IMR-90 (cell line): ENCODE measurements at regions not wholly inside any gene's neighbourhood (a gene's known extent, or its start where the extent isn't known, plus 50 kb on each side); places are given as distances from the start of the nearest gene placed in this dataset.

Source experiments
- ATAC-seq: fragments of 200-7000 bp; cut with Tn5 transposase; 2 replicates; pipeline ENCODE4 v1.9.1; 2020; ENCODE audit warnings: low read depth, mild to moderate bottlenecking, moderate library complexity
- BruUV-seq: library from RNA; stranded (reverse); fragments of 400-500 nt; replicated peaks from 2 replicates; lab custom pipeline; 2021; lab: Mats Ljungman, UMichigan
- CTCF ChIA-PET: fragments of 300-600 bp; formaldehyde crosslinking; extraction: SDS; loops from one replicate; lab custom pipeline; 2021; ENCODE audit warnings: antibody characterized with exemption; lab: Yijun Ruan, JAX
- POLR2A ChIA-PET: fragments of 300-600 bp; sonication (Branson Sonifier 250); formaldehyde crosslinking; loops from one replicate; lab custom pipeline; 2022; ENCODE audit warnings: antibody characterized with exemption; ENCODE audit not compliant: unreplicated experiment; lab: Charles Lee
- DNase-seq: peaks from one replicate; pipeline ENCODE4 v3.0.0; 2013
- H2AFZ ChIP-seq: replicated peaks from 2 replicates; pipeline ENCODE3; 2013; ENCODE audit warnings: low read length, mild to moderate bottlenecking; ENCODE audit not compliant: poor library complexity
- H2AK5ac ChIP-seq: 2 replicates; pipeline ENCODE4 v1.6.1; 2013; ENCODE audit warnings: low read depth, low read length, inconsistent platforms
- H2AK9ac ChIP-seq: replicated peaks from 2 replicates; pipeline ENCODE3; 2013; ENCODE audit warnings: mild to moderate bottlenecking, low read depth, low read length, moderate library complexity; ENCODE audit not compliant: poor library complexity
- H2BK120ac ChIP-seq: 2 replicates; pipeline ENCODE4 v1.6.1; 2013; ENCODE audit warnings: low read depth, low read length, inconsistent platforms
- H2BK15ac ChIP-seq: 3 replicates; pipeline ENCODE4 v1.6.1; 2013; ENCODE audit warnings: low read depth, low read length, inconsistent platforms
- H2BK20ac ChIP-seq: 2 replicates; pipeline ENCODE4 v1.6.1; 2013; ENCODE audit warnings: low read depth, mild to moderate bottlenecking, inconsistent platforms, low read length, moderate library complexity
- H2BK5ac ChIP-seq: 2 replicates; pipeline ENCODE4 v1.6.1; 2013; ENCODE audit warnings: mild to moderate bottlenecking, low read depth, low read length, inconsistent platforms; ENCODE audit not compliant: poor library complexity, severe bottlenecking
- H3K14ac ChIP-seq: replicated peaks from 2 replicates; pipeline ENCODE4 v1.6.1; 2013; ENCODE audit warnings: low read depth, low read length, inconsistent platforms
- H3K18ac ChIP-seq: 2 replicates; pipeline ENCODE4 v1.6.1; 2013; ENCODE audit warnings: low read depth, low read length, control low read depth
- H3K23ac ChIP-seq: 2 replicates; pipeline ENCODE4 v1.6.1; 2013; ENCODE audit warnings: low read depth, low read length, inconsistent platforms
- H3K27ac ChIP-seq: 2 replicates; pipeline ENCODE4 v1.5.1; 2013; ENCODE audit warnings: mild to moderate bottlenecking, control low read depth, low read length; ENCODE audit not compliant: insufficient read depth
- H3K27me3 ChIP-seq: 2 replicates; pipeline ENCODE4 v1.6.1; 2013; ENCODE audit warnings: low read length; ENCODE audit not compliant: control insufficient read depth, insufficient read depth
- H3K36me3 ChIP-seq: 2 replicates; pipeline ENCODE4 v1.6.1; 2013; ENCODE audit warnings: low read length, mixed read lengths; ENCODE audit not compliant: control insufficient read depth, insufficient read depth
- H3K4ac ChIP-seq: 2 replicates; pipeline ENCODE4 v1.6.1; 2013; ENCODE audit warnings: low read depth, low read length, inconsistent platforms
- H3K4me1 ChIP-seq: 2 replicates; pipeline ENCODE4 v1.6.1; 2013; ENCODE audit warnings: low read length, mixed read lengths; ENCODE audit not compliant: control insufficient read depth, insufficient read depth
- H3K4me2 ChIP-seq: 2 replicates; pipeline ENCODE4 v1.6.1; 2013; ENCODE audit warnings: low read depth, mild to moderate bottlenecking, control low read depth, low read length, moderate library complexity
- H3K4me3 ChIP-seq: 2 replicates; pipeline ENCODE4 v1.5.1; 2013; ENCODE audit warnings: low read depth, mild to moderate bottlenecking, control low read depth, low read length, moderate library complexity; ENCODE audit not compliant: insufficient read depth
- H3K56ac ChIP-seq: 2 replicates; pipeline ENCODE4 v1.6.1; 2013; ENCODE audit warnings: low read length, inconsistent platforms; ENCODE audit not compliant: insufficient read depth; ENCODE audit errors: extremely low read depth
- H3K79me1 ChIP-seq, 2 experiments: 2 replicates each; pipeline ENCODE4 v1.6.1; 2013; ENCODE audit warnings: low read length in 2 of 2, inconsistent platforms in 1 of 2, low read depth in 1 of 2
- H3K9ac ChIP-seq: 2 replicates; pipeline ENCODE4 v1.6.1; 2013; ENCODE audit warnings: low read depth, low read length, control low read depth
- H3K9me1 ChIP-seq: 2 replicates; pipeline ENCODE4 v1.6.1; 2013; ENCODE audit warnings: low read length, inconsistent platforms; ENCODE audit not compliant: insufficient read depth
- H3K9me3 ChIP-seq: 2 replicates; pipeline ENCODE4 v1.6.1; 2013; ENCODE audit warnings: low read length; ENCODE audit not compliant: control insufficient read depth, insufficient read depth
- H4K20me1 ChIP-seq: 2 replicates; pipeline ENCODE4 v1.6.1; 2013; ENCODE audit warnings: low read length, inconsistent platforms; ENCODE audit not compliant: insufficient read depth
- H4K5ac ChIP-seq: 2 replicates; pipeline ENCODE4 v1.6.1; 2013; ENCODE audit warnings: mild to moderate bottlenecking, low read depth, low read length, control low read depth
- H4K8ac ChIP-seq, 2 experiments: 2 replicates each; pipeline ENCODE4 v1.6.1; 2013; ENCODE audit warnings: low read depth in 2 of 2, low read length in 2 of 2, control low read depth in 1 of 2, inconsistent platforms in 1 of 2
- H4K91ac ChIP-seq: 2 replicates; pipeline ENCODE4 v1.6.1; 2013; ENCODE audit warnings: low read depth, low read length, inconsistent platforms; ENCODE audit not compliant: insufficient read depth
- BHLHE40 ChIP-seq: fragments of 150-350 bp; IDR thresholded peaks from 2 replicates; pipeline ENCODE4 v1.6.1; 2016; ENCODE audit warnings: mild to moderate bottlenecking, low read depth, low read length
- CHD1 ChIP-seq: IDR thresholded peaks from 2 replicates; pipeline ENCODE4 v1.6.1; 2012; ENCODE audit warnings: low read depth, low read length, improper control_type of control experiment
- FOS ChIP-seq: fragments of 150-350 bp; IDR thresholded peaks from 2 replicates; pipeline ENCODE4 v1.6.1; 2016; ENCODE audit warnings: low read depth, low read length
- MAFK ChIP-seq: IDR thresholded peaks from 2 replicates; pipeline ENCODE4 v1.6.1; 2012; ENCODE audit warnings: low read depth, low read length, improper control_type of control experiment
- MAZ ChIP-seq: IDR thresholded peaks from 2 replicates; pipeline ENCODE4 v1.6.1; 2012; ENCODE audit warnings: low read depth, mild to moderate bottlenecking, low read length, improper control_type of control experiment, moderate library complexity, borderline replicate concordance
- MXI1 ChIP-seq: IDR thresholded peaks from 2 replicates; pipeline ENCODE4 v1.6.1; 2012; ENCODE audit warnings: low read depth, mild to moderate bottlenecking, low read length, moderate library complexity, borderline replicate concordance
- POLR2A ChIP-seq: IDR thresholded peaks from 2 replicates; pipeline ENCODE4 v1.6.1; 2012; ENCODE audit warnings: mild to moderate bottlenecking, low read depth, low read length
- RAD21 ChIP-seq: IDR thresholded peaks from 2 replicates; pipeline ENCODE4 v1.6.1; 2012; ENCODE audit warnings: low read length, improper control_type of control experiment
- RCOR1 ChIP-seq: IDR thresholded peaks from 2 replicates; pipeline ENCODE4 v1.6.1; 2012; ENCODE audit warnings: mild to moderate bottlenecking, low read length, improper control_type of control experiment; ENCODE audit not compliant: insufficient replicate concordance
- RFX5 ChIP-seq: IDR thresholded peaks from 2 replicates; pipeline ENCODE4 v1.8.0; 2012; ENCODE audit warnings: low read depth, mild to moderate bottlenecking, low read length, moderate library complexity
- SMC3 ChIP-seq: fragments of 150-350 bp; IDR thresholded peaks from 2 replicates; pipeline ENCODE4 v1.6.1; 2016; ENCODE audit warnings: low read depth, mild to moderate bottlenecking, antibody characterized with exemption, low read length, moderate library complexity
- WGBS, 2 experiments: methylation state at CpG; one replicate each; pipeline versions ENCODE4 v1.1.5 to v1.1.7; 2013; ENCODE audit warnings: missing lambda C conversion rate in 2 of 2; ENCODE audit not compliant: insufficient read length in 1 of 2; ENCODE audit errors: extremely low coverage in 2 of 2; 5-methylcytosine and 5-hydroxymethylcytosine counted together
- dilution Hi-C: fragments of 300-500 bp; cut with HindIII; formaldehyde crosslinking; loops from one replicate; pipeline ENCODE4 v1.14.3; 2018; ENCODE audit warnings: low sequenced_read_pairs; ENCODE audit not compliant: unreplicated experiment
- in situ Hi-C: fragments of 300-500 bp; cut with MboI; formaldehyde crosslinking; loops from 3 replicates; pipeline ENCODE4 v1.14.3; 2019; ENCODE audit warnings: low sequenced_read_pairs, inconsistent platforms, mixed read lengths
- intact Hi-C: fragments of 100-400 bp; cut with micrococcal nuclease; formaldehyde crosslinking; loops from 2 replicates; pipeline ENCODE4 v1.10.0; 2022
- TF ChIP-seq, protein P1 (sequence below): fragments of 150-350 bp; IDR thresholded peaks from 2 replicates; pipeline ENCODE4 v1.6.1; 2016; ENCODE audit warnings: low read depth, mild to moderate bottlenecking, low read length, moderate library complexity, borderline replicate concordance
- TF ChIP-seq, protein P2 (sequence below): fragments of 150-350 bp; IDR thresholded peaks from 2 replicates; pipeline ENCODE4 v1.6.1; 2017; ENCODE audit warnings: mild to moderate bottlenecking, antibody characterized with exemption, low read length, low read depth
- TF ChIP-seq, protein P3 (sequence below): conservative IDR thresholded peaks from 2 replicates; pipeline ENCODE4 v1.5.1; 2012; ENCODE audit warnings: mild to moderate bottlenecking, low read depth, low read length, improper control_type of control experiment

DNA sequence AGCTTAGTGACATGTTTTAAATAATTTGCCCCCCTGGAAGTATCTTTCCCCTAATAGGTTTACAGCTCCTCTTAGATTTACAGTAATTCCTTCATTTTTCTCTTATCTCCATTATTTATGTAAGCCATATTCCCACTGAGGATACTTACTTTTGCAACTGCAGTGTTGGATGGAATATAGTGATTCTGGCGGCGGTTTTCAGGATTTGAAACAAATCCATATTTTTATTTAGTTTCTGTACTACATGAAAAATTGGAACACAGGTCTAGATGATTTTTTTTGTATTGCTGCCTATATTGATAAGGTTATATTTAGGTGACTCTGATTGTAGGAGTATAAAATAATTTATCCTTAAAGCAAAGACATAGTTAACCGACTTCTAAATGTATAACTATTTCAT, 391.6 kb upstream of the SUCLG2 start:
- H3K79me1 ChIP-seq, result no peaks in the 10 kb centered on the region
- H2BK15ac ChIP-seq, result no peak overlapping the region
- no TSS peak for BruUV-seq
- dilution Hi-C loops (no loop called here), intact Hi-C loops (no loop called here), in situ Hi-C loops (no loop called here)
- WGBS, 2 experiments, result no CpG with 5 or more reads among the region's 3 CpGs
- ATAC-seq, result no peak
- no peak overlapping the region for H2AK9ac ChIP-seq
- no peaks in the 10 kb centered on the region for H3K4me1 ChIP-seq
- no peak overlapping the region for H3K18ac ChIP-seq
- H3K27me3 ChIP-seq, result no peaks in the 10 kb centered on the region
- ChIA-PET CTCF (no interaction called here), POLR2A (no interaction called here)
- H3K9me1 ChIP-seq, result no peaks in the 10 kb centered on the region
- no peak overlapping the region for H2AFZ ChIP-seq
- no peak overlapping the region for H3K56ac ChIP-seq
- H3K9me3 ChIP-seq, result no peaks in the 10 kb centered on the region
- TF ChIP-seq MXI1, result no peak
- no peak for TF ChIP-seq RCOR1
- TF ChIP-seq, protein P1, sequence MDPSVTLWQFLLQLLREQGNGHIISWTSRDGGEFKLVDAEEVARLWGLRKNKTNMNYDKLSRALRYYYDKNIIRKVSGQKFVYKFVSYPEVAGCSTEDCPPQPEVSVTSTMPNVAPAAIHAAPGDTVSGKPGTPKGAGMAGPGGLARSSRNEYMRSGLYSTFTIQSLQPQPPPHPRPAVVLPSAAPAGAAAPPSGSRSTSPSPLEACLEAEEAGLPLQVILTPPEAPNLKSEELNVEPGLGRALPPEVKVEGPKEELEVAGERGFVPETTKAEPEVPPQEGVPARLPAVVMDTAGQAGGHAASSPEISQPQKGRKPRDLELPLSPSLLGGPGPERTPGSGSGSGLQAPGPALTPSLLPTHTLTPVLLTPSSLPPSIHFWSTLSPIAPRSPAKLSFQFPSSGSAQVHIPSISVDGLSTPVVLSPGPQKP, result no peak
- TF ChIP-seq MAFK, result no peak
- TF ChIP-seq RAD21, result no peak
- TF ChIP-seq CHD1, result no peak
- TF ChIP-seq POLR2A, result no peak
- TF ChIP-seq, protein P2, sequence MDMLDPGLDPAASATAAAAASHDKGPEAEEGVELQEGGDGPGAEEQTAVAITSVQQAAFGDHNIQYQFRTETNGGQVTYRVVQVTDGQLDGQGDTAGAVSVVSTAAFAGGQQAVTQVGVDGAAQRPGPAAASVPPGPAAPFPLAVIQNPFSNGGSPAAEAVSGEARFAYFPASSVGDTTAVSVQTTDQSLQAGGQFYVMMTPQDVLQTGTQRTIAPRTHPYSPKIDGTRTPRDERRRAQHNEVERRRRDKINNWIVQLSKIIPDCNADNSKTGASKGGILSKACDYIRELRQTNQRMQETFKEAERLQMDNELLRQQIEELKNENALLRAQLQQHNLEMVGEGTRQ, result no peak
- TF ChIP-seq BHLHE40, result no peak
- TF ChIP-seq, protein P3, sequence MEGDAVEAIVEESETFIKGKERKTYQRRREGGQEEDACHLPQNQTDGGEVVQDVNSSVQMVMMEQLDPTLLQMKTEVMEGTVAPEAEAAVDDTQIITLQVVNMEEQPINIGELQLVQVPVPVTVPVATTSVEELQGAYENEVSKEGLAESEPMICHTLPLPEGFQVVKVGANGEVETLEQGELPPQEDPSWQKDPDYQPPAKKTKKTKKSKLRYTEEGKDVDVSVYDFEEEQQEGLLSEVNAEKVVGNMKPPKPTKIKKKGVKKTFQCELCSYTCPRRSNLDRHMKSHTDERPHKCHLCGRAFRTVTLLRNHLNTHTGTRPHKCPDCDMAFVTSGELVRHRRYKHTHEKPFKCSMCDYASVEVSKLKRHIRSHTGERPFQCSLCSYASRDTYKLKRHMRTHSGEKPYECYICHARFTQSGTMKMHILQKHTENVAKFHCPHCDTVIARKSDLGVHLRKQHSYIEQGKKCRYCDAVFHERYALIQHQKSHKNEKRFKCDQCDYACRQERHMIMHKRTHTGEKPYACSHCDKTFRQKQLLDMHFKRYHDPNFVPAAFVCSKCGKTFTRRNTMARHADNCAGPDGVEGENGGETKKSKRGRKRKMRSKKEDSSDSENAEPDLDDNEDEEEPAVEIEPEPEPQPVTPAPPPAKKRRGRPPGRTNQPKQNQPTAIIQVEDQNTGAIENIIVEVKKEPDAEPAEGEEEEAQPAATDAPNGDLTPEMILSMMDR, result no peak
- TF ChIP-seq FOS, result no peak
- no peak for TF ChIP-seq SMC3
- no peak for TF ChIP-seq RFX5
- TF ChIP-seq MAZ, result no peak
- no peak overlapping the region for H3K9ac ChIP-seq
- no peak for DNase-seq
- H4K8ac ChIP-seq, result no peak overlapping the region
- H2BK20ac ChIP-seq, result no peak overlapping the region
- no peak overlapping the region for H3K23ac ChIP-seq
- H3K4me3 ChIP-seq, result no peak overlapping the region
- H2BK5ac ChIP-seq, result no peak overlapping the region
- H2AK5ac ChIP-seq, result no peak overlapping the region
- H3K27ac ChIP-seq, result no peak overlapping the region
- no peak overlapping the region for H3K4ac ChIP-seq
- H4K5ac ChIP-seq, result no peak overlapping the region
- H3K14ac ChIP-seq, result no peak overlapping the region
- H3K4me2 ChIP-seq, result no peak overlapping the region
- no peak overlapping the region for H4K91ac ChIP-seq
- no peak overlapping the region for H2BK120ac ChIP-seq
- H4K20me1 ChIP-seq, result no peaks in the 10 kb centered on the region
- H3K36me3 ChIP-seq, result no peaks in the 10 kb centered on the region
